Stimulated activated CD8-positive, alpha-beta memory T cell treated with anti-CD3 and anti-CD28 coated beads, Interleukin-4, amount 100 ng/mL, for 48 hours (primary cell): ENCODE measurements at regions not wholly inside any gene's neighbourhood (a gene's known extent, or its start where the extent isn't known, plus 50 kb on each side); places are given as distances from the start of the nearest gene placed in this dataset.

Source experiments
- DNase-seq: peaks from one replicate; pipeline ENCODE4 v3.0.0-alpha.2; 2020

GRCh38 chr9:26483991-26484390 is 408.6 kb downstream of the CAAP1 start:
- no peak for DNase-seq

- DNase-seq = no peak
Measured at GRCh38 chr9:26477963-26478362, 414.6 kb downstream of the CAAP1 start.

- no peak for DNase-seq
Measured at GRCh38 chr9:26471261-26471660, 421.3 kb downstream of the CAAP1 start.

- DNase-seq = no peak
Measured at GRCh38 chr9:26470284-26470683, 422.3 kb downstream of the CAAP1 start.

- DNase-seq = no peak
Measured at GRCh38 chr9:26463837-26464236, 428.8 kb downstream of the CAAP1 start.

GRCh38 chr9:26462751-26463150 is 429.9 kb downstream of the CAAP1 start:
- DNase-seq = no peak

GRCh38 chr9:26462213-26462612 is 430.4 kb downstream of the CAAP1 start:
- DNase-seq = no peak

- DNase-seq = no peak
Measured at GRCh38 chr9:26460624-26461023, 432.0 kb downstream of the CAAP1 start.

- DNase-seq = no peak
Measured at GRCh38 chr9:26459959-26460358, 432.6 kb downstream of the CAAP1 start.

- no peak for DNase-seq
Measured at GRCh38 chr9:26458054-26458453, 434.5 kb downstream of the CAAP1 start.

- no peak for DNase-seq
Measured at GRCh38 chr9:26457151-26457550, 435.5 kb downstream of the CAAP1 start.

- DNase-seq = no peak
Measured at GRCh38 chr9:26439061-26439624, 453.5 kb downstream of the CAAP1 start.

GRCh38 chr9:26437056-26437711 is 455.4 kb downstream of the CAAP1 start:
- no peak for DNase-seq

- no peak for DNase-seq
Measured at GRCh38 chr9:26426551-26427131, 466.0 kb downstream of the CAAP1 start.

GRCh38 chr9:26418480-26418879 is 474.1 kb downstream of the CAAP1 start:
- no peak for DNase-seq

GRCh38 chr9:26415528-26415927 is 477.1 kb downstream of the CAAP1 start:
- DNase-seq = no peak

- no peak for DNase-seq
Measured at GRCh38 chr9:26413611-26414010, 479.0 kb downstream of the CAAP1 start.

- no peak for DNase-seq
Measured at GRCh38 chr9:26412446-26412845, 480.2 kb downstream of the CAAP1 start.

- no peak for DNase-seq
Measured at GRCh38 chr9:26406676-26407075, 485.9 kb downstream of the CAAP1 start.

GRCh38 chr9:26399556-26399955 is 493.0 kb downstream of the CAAP1 start:
- DNase-seq = no peak

- DNase-seq = no peak
Measured at GRCh38 chr9:26394025-26394424, 498.6 kb downstream of the CAAP1 start.

GRCh38 chr9:26392639-26393038 is 500.0 kb downstream of the CAAP1 start:
- DNase-seq = no peak

GRCh38 chr9:26391036-26391435 is 501.6 kb downstream of the CAAP1 start:
- DNase-seq = no peak

GRCh38 chr9:26375448-26375847 is 517.2 kb downstream of the CAAP1 start:
- DNase-seq = no peak

GRCh38 chr9:26373616-26374015 is 519.0 kb downstream of the CAAP1 start:
- no peak for DNase-seq
